ENCODE measurements at regions not wholly inside any gene's neighbourhood (a gene's known extent, or its start where the extent isn't known, plus 50 kb on each side); places are given as distances from the start of the nearest gene placed in this dataset.

DNA sequence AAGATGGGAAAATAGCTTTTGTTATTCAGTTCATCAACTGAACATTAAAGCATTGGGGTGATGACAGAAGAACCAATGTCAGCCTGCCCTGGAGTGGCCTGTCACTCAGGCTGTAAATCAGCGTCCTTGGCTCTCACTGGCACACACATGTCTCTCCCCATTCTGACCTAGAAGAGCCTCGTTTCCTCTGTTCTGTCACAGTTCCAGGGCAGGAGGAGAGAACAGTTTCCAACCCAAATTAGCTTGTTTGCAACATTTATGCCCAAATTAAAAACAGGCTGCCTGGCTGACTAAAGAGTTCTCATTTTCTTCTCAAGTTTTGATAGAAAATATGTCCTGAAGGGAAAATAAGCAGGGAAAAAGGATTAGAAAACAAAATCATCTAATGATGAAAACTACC lies 520.1 kb downstream of the CHSY3 start:
- no peak overlapping the region for H3K4me3 Mint-ChIP-seq
- no peak for ATAC-seq (ENCODE audit: poor library complexity)
- no peak overlapping the region for H3K27ac Mint-ChIP-seq
- Histone ChIP-seq H3K27ac (ENCODE audit: low read depth in 1 of 2, low read length in 2 of 2) (no peak overlapping the region), H3K9me3 (ENCODE audit: control insufficient read depth in 1 of 2, insufficient read depth in 1 of 2, low read length in 2 of 2) (no peaks in the 10 kb centered on the region), H3K27me3 (ENCODE audit: control insufficient read depth in 1 of 2, insufficient read depth in 2 of 2, low read length in 2 of 2) (no peaks in the 10 kb centered on the region), H3K36me3 (ENCODE audit: insufficient read depth, low read length) (no peaks in the 10 kb centered on the region), H3K4me3 (ENCODE audit: low read length) (no peak overlapping the region), H3K4me1 (ENCODE audit: insufficient read depth, low read length) (no peaks in the 10 kb centered on the region)
- no peaks in the 10 kb centered on the region for H3K4me1 Mint-ChIP-seq (ENCODE audit: low read depth)
- ChIA-PET POLR2A (no interaction called here), CTCF (no interaction called here)
- DNase-seq: no peak
- no peaks in the 10 kb centered on the region for H3K36me3 Mint-ChIP-seq (ENCODE audit: low read depth)
- H3K27me3 Mint-ChIP-seq: peaks cover 8% of the 10 kb centered on the region
- no peak for TF ChIP-seq CTCF (IDR thresholded peaks at IDR 0.05)
- H3K9me3 Mint-ChIP-seq: no peaks in the 10 kb centered on the region
- intact Hi-C loops (cut with DNase I, micrococcal nuclease): no loop called here

DNA sequence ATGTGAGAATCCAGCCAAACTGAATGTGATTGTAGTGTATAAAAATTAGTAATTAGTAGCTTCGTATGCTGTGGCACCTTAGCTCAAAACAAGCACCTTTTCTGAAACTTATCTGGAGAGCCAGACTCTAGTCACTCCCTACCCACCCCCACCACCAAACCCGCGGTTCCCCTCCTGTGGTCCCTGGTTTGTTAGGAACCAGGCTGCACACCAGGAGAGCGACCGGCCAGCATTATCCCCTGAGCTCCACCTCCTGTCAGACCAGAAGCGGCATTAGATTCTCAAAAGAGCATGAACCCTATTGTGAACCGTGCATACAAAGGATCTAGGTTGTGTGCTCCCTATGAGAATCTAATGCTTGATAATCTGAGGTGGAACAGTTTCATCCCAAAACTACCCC lies 498.6 kb downstream of the CHSY3 start:
- Histone ChIP-seq H3K27ac (ENCODE audit: low read depth in 1 of 2, low read length in 2 of 2) (no peak overlapping the region), H3K4me1 (ENCODE audit: insufficient read depth, low read length) (no peaks in the 10 kb centered on the region), H3K27me3 (ENCODE audit: control insufficient read depth in 1 of 2, insufficient read depth in 2 of 2, low read length in 2 of 2) (no peaks in the 10 kb centered on the region), H3K36me3 (ENCODE audit: insufficient read depth, low read length) (no peaks in the 10 kb centered on the region), H3K9me3 (ENCODE audit: control insufficient read depth in 1 of 2, insufficient read depth in 1 of 2, low read length in 2 of 2) (no peaks in the 10 kb centered on the region), H3K4me3 (ENCODE audit: low read length) (no peak overlapping the region)
- POLR2A ChIA-PET: no interaction called here
- Mint-ChIP-seq H3K9me3 (no peaks in the 10 kb centered on the region), H3K36me3 (ENCODE audit: low read depth) (no peaks in the 10 kb centered on the region), H3K4me1 (ENCODE audit: low read depth) (no peaks in the 10 kb centered on the region), H3K4me3 (no peak overlapping the region), H3K27me3 (no peaks in the 10 kb centered on the region), H3K27ac (no peak overlapping the region)
- CTCF ChIA-PET: no interaction called here
- intact Hi-C loops (cut with DNase I, micrococcal nuclease): no loop called here
- no peak for DNase-seq
- no peak for TF ChIP-seq CTCF (IDR thresholded peaks at IDR 0.05)
- no peak for ATAC-seq (ENCODE audit: poor library complexity)

GRCh38 chr5:130400091-130400490 lies 495.8 kb downstream of the CHSY3 start:
- no peaks in the 10 kb centered on the region for H3K9me3 ChIP-seq (ENCODE audit: control insufficient read depth in 1 of 2, insufficient read depth in 1 of 2, low read length in 2 of 2)
- CTCF ChIA-PET: no interaction called here
- Mint-ChIP-seq H3K27me3 (no peaks in the 10 kb centered on the region), H3K9me3 (no peaks in the 10 kb centered on the region), H3K27ac (no peak overlapping the region), H3K4me3 (no peak overlapping the region), H3K36me3 (ENCODE audit: low read depth) (no peaks in the 10 kb centered on the region), H3K4me1 (ENCODE audit: low read depth) (no peaks in the 10 kb centered on the region)
- H3K36me3 ChIP-seq (ENCODE audit: insufficient read depth, low read length): no peaks in the 10 kb centered on the region
- no peak overlapping the region for H3K27ac ChIP-seq (ENCODE audit: low read depth in 1 of 2, low read length in 2 of 2)
- no peaks in the 10 kb centered on the region for H3K4me1 ChIP-seq (ENCODE audit: insufficient read depth, low read length)
- POLR2A ChIA-PET: no interaction called here
- DNase-seq (no peak), ATAC-seq (ENCODE audit: poor library complexity) (no peak)
- intact Hi-C loops (cut with DNase I, micrococcal nuclease): no loop called here
- no peak for TF ChIP-seq CTCF (IDR thresholded peaks at IDR 0.05)
- H3K4me3 ChIP-seq (ENCODE audit: low read length): no peak overlapping the region
- H3K27me3 ChIP-seq (ENCODE audit: control insufficient read depth in 1 of 2, insufficient read depth in 2 of 2, low read length in 2 of 2): no peaks in the 10 kb centered on the region
